Lung (tissue), 11 donors: ENCODE measurements at regions not wholly inside any gene's neighbourhood (a gene's known extent, or its start where the extent isn't known, plus 50 kb on each side); places are given as distances from the start of the nearest gene placed in this dataset.
A peak's percentile ranks its signal among the peaks of the same experiment; 100 is the strongest.

Source experiments
- ATAC-seq: fragments of 200-7000 bp; cut with Tn5 transposase; one replicate; pipeline ENCODE4 v1.9.1; 2020; ENCODE audit warnings: moderate number of reproducible peaks; ENCODE audit not compliant: insufficient read depth, low FRiP score
- DNase-seq, 3 donors: peaks; one replicate each; pipeline ENCODE4 v3.0.0-alpha.2; 2013 to 2017
- H3K27ac ChIP-seq, 2 donors: one replicate each; pipeline ENCODE4 v1.5.1; 2013; ENCODE audit warnings: mild to moderate bottlenecking in 2 of 2, moderate library complexity in 2 of 2, control low read depth in 1 of 2, inconsistent platforms in 1 of 2, low read depth in 1 of 2, low read length in 1 of 2
- H3K27me3 ChIP-seq, 3 donors: one replicate each; pipeline ENCODE4 v1.5.1; 2013; ENCODE audit warnings: low read length in 2 of 3; ENCODE audit not compliant: control insufficient read depth in 3 of 3, insufficient read depth in 3 of 3
- H3K36me3 ChIP-seq, 4 donors: one replicate each; pipeline ENCODE4 v1.5.1; 2013; ENCODE audit warnings: low read length in 4 of 4, mild to moderate bottlenecking in 1 of 4, moderate library complexity in 1 of 4; ENCODE audit not compliant: control insufficient read depth in 4 of 4, insufficient read depth in 4 of 4
- H3K4me1 ChIP-seq, 5 donors: one replicate each; pipeline ENCODE4 v1.5.1; 2013; ENCODE audit warnings: low read length in 5 of 5, mild to moderate bottlenecking in 2 of 5, moderate library complexity in 1 of 5; ENCODE audit not compliant: control insufficient read depth in 5 of 5, insufficient read depth in 5 of 5
- H3K4me3 ChIP-seq: one replicate; pipeline ENCODE4 v1.5.1; 2013; ENCODE audit warnings: mild to moderate bottlenecking, control low read depth, moderate library complexity
- H3K9ac ChIP-seq, 2 donors: one replicate each; pipeline ENCODE4 v1.5.1; 2013; ENCODE audit warnings: low read length in 2 of 2, control low read depth in 1 of 2; ENCODE audit not compliant: insufficient read depth in 1 of 2
- H3K9me3 ChIP-seq, 4 donors: one replicate each; pipeline ENCODE4 v1.5.1; 2013; ENCODE audit warnings: low read length in 3 of 4, mild to moderate bottlenecking in 1 of 4, moderate library complexity in 1 of 4; ENCODE audit not compliant: control insufficient read depth in 4 of 4, insufficient read depth in 3 of 4
- WGBS, 2 donors: extraction: QIAGEN DNeasy Blood & Tissue Kit; methylation state at CpG; one replicate each; pipeline ENCODE4 v1.1.7; 2013; 5-methylcytosine and 5-hydroxymethylcytosine counted together
- TF ChIP-seq, protein P1 (sequence below): IDR thresholded peaks from 2 replicates; pipeline ENCODE4 v1.5.1; 2012; ENCODE audit warnings: mild to moderate bottlenecking; ENCODE audit errors: control extremely low read depth, extremely low read depth
- donor health status: control.
- donor health status: control.
- donor health status: Bipolar disorder and iron deficiency.
- donor health status: healthy.
- donor health status: DM: yes; HTN: yes; CAD: no.

GRCh38 chr4:14515556-14515955, 486.7 kb upstream of the CPEB2 start:
- DNase-seq (no peak), ATAC-seq (no peak)
- Histone ChIP-seq H3K4me3 (no peak overlapping the region), H3K36me3 (no peaks in the 10 kb centered on the region), H3K27ac (no peak overlapping the region), H3K27me3 (no peaks in the 10 kb centered on the region), H3K9me3 (no peaks in the 10 kb centered on the region), H3K9ac (no peak overlapping the region), H3K4me1 (no peaks in the 10 kb centered on the region)
- TF ChIP-seq, protein P1, sequence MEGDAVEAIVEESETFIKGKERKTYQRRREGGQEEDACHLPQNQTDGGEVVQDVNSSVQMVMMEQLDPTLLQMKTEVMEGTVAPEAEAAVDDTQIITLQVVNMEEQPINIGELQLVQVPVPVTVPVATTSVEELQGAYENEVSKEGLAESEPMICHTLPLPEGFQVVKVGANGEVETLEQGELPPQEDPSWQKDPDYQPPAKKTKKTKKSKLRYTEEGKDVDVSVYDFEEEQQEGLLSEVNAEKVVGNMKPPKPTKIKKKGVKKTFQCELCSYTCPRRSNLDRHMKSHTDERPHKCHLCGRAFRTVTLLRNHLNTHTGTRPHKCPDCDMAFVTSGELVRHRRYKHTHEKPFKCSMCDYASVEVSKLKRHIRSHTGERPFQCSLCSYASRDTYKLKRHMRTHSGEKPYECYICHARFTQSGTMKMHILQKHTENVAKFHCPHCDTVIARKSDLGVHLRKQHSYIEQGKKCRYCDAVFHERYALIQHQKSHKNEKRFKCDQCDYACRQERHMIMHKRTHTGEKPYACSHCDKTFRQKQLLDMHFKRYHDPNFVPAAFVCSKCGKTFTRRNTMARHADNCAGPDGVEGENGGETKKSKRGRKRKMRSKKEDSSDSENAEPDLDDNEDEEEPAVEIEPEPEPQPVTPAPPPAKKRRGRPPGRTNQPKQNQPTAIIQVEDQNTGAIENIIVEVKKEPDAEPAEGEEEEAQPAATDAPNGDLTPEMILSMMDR, result no peak
- 88 to 89% methylated on average over 2 of the region's 2 CpGs for WGBS, 2 donors

GRCh38 chr4:14518136-14518535, 484.1 kb upstream of the CPEB2 start:
- Histone ChIP-seq H3K27me3 (no peaks in the 10 kb centered on the region), H3K36me3 (no peaks in the 10 kb centered on the region), H3K9me3 (peaks cover 0 to 3% (median 2%) of the 10 kb centered on the region in 4 donors), H3K4me1 (no peaks in the 10 kb centered on the region), H3K9ac (no peak overlapping the region), H3K4me3 (no peak overlapping the region), H3K27ac (no peak overlapping the region)
- 33 to 62% methylated on average over 2 of the region's 2 CpGs for WGBS, 2 donors
- peak in 2 of 3 donors; percentile 2 to 6 for DNase-seq
- TF ChIP-seq, protein P1, result no peak
- no peak for ATAC-seq

GRCh38 chr4:14520171-14520570, 482.1 kb upstream of the CPEB2 start:
- H3K4me1 ChIP-seq, result no peaks in the 10 kb centered on the region
- no peaks in the 10 kb centered on the region for H3K27me3 ChIP-seq
- no peak overlapping the region for H3K9ac ChIP-seq
- no peak overlapping the region for H3K27ac ChIP-seq
- no peak overlapping the region for H3K4me3 ChIP-seq
- DNase-seq (no peak), ATAC-seq (no peak)
- WGBS, 2 donors, result 67 to 75% methylated on average over 1 of the region's 1 CpG
- H3K36me3 ChIP-seq, result no peaks in the 10 kb centered on the region
- TF ChIP-seq, protein P1, result no peak
- peaks cover 0 to 3% (median 2%) of the 10 kb centered on the region in 4 donors for H3K9me3 ChIP-seq

DNA sequence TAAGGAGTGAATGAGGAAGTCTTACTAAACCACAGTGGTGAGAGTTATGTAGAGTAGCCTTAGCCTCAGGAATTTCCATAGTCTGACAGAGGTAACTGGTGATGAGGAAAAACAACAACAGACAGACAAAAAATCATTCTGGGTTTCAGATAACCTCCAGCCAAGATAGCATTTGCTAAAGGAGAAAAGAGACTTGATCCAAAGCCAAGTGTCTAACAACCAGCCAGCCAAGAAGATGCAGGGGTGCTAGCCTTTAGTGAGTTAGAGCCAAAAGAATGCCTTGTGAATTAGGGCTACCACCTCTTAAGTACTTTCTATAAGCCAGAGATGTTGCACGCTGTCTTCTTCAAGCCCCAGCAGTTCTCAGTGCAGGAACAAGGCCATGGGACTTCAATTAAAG, 478.0 kb upstream of the CPEB2 start:
- WGBS, 2 donors, result 85 to 100% methylated on average over 1 of the region's 1 CpG
- ATAC-seq (no peak), DNase-seq (no peak)
- Histone ChIP-seq H3K4me3 (no peak overlapping the region), H3K4me1 (no peaks in the 10 kb centered on the region), H3K27me3 (no peaks in the 10 kb centered on the region), H3K9ac (no peak overlapping the region), H3K27ac (no peak overlapping the region), H3K36me3 (no peaks in the 10 kb centered on the region), H3K9me3 (peaks cover 0 to 3% (median 2%) of the 10 kb centered on the region in 4 donors)
- TF ChIP-seq, protein P1, result no peak
